Caco-2 (cell line): ENCODE measurements at regions not wholly inside any gene's neighbourhood (a gene's known extent, or its start where the extent isn't known, plus 50 kb on each side); places are given as distances from the start of the nearest gene placed in this dataset.

ENCODE experiments used
- BruUV-seq: library from RNA; stranded (reverse); fragments of 400-500 nt; replicated peaks from 2 replicates; lab custom pipeline; 2021; lab: Mats Ljungman, UMichigan
- CTCF ChIA-PET: fragments of 300-600 bp; sonication (Branson Sonifier 250); formaldehyde crosslinking; loops from one replicate; lab custom pipeline; 2022; ENCODE audit warnings: antibody characterized with exemption; lab: Charles Lee
- POLR2A ChIA-PET: fragments of 300-600 bp; sonication (Branson Sonifier 250); formaldehyde crosslinking; loops from one replicate; lab custom pipeline; 2022; ENCODE audit warnings: antibody characterized with exemption; lab: Charles Lee
- DNase-seq, 2 experiments: peaks; one replicate each; pipeline versions ENCODE4 v3.0.0 to v3.0.0-alpha.2; 2020 to 2022
- H3K27me3 ChIP-seq: replicated peaks from 2 replicates; pipeline ENCODE4 v1.6.0; 2011; ENCODE audit warnings: low read length; ENCODE audit not compliant: control insufficient read depth, insufficient read depth
- H3K36me3 ChIP-seq: 2 replicates; pipeline ENCODE4 v1.5.1; 2011; ENCODE audit warnings: low read length; ENCODE audit not compliant: control insufficient read depth, insufficient read depth
- H3K4me1 ChIP-seq: fragments of 250-450 bp; sonication (Bioruptor Pico); 2 replicates; pipeline ENCODE4 v1.5.1; 2020; ENCODE audit warnings: mild to moderate bottlenecking
- H3K4me3 ChIP-seq: 2 replicates; pipeline ENCODE4 v1.5.1; 2011; ENCODE audit warnings: low read depth, mild to moderate bottlenecking, control low read depth, low read length
- H3K9me3 ChIP-seq: fragments of 250-450 bp; sonication (Bioruptor Pico); 2 replicates; pipeline ENCODE4 v1.5.1; 2020; ENCODE audit warnings: mild to moderate bottlenecking, moderate library complexity
- H3K27ac Mint-ChIP-seq: one replicate; pipeline ENCODE4 v1.8.0; 2022; ENCODE audit warnings: mixed read lengths; ENCODE audit not compliant: unreplicated experiment
- H3K27me3 Mint-ChIP-seq: one replicate; pipeline ENCODE4 v1.8.0; 2022; ENCODE audit warnings: mixed read lengths; ENCODE audit not compliant: insufficient read depth, unreplicated experiment
- H3K36me3 Mint-ChIP-seq: one replicate; pipeline ENCODE4 v1.8.0; 2022; ENCODE audit warnings: mild to moderate bottlenecking, mixed read lengths; ENCODE audit not compliant: insufficient read depth, unreplicated experiment
- H3K4me1 Mint-ChIP-seq: one replicate; pipeline ENCODE4 v1.8.0; 2022; ENCODE audit warnings: low read depth, mixed read lengths; ENCODE audit not compliant: unreplicated experiment
- H3K4me3 Mint-ChIP-seq: one replicate; pipeline ENCODE4 v1.8.0; 2022; ENCODE audit warnings: mild to moderate bottlenecking, moderate library complexity, mixed read lengths; ENCODE audit not compliant: unreplicated experiment
- H3K9me3 Mint-ChIP-seq: one replicate; pipeline ENCODE4 v1.8.0; 2022; ENCODE audit warnings: mixed read lengths; ENCODE audit not compliant: unreplicated experiment
- intact Hi-C: fragments of 100-400 bp; cut with micrococcal nuclease; formaldehyde crosslinking; loops from one replicate; pipeline ENCODE4 v1.10.0; 2022; ENCODE audit not compliant: unreplicated experiment
- TF ChIP-seq, protein P1 (sequence below), 2 experiments: fragments of 200-600 bp in 1 of 2; IDR thresholded peaks; 1 replicate in 1 of 2; 2 replicates in 1 of 2; pipeline versions ENCODE4 v1.5.1 to v1.8.0; 2011 to 2022; ENCODE audit warnings: antibody characterized with exemption in 1 of 2, control low read depth in 1 of 2, inconsistent platforms in 1 of 2, low read depth in 1 of 2, low read length in 1 of 2, mild to moderate bottlenecking in 1 of 2, moderate library complexity in 1 of 2; ENCODE audit not compliant: insufficient read depth in 1 of 2, severe bottlenecking in 1 of 2, unreplicated experiment in 1 of 2

DNA sequence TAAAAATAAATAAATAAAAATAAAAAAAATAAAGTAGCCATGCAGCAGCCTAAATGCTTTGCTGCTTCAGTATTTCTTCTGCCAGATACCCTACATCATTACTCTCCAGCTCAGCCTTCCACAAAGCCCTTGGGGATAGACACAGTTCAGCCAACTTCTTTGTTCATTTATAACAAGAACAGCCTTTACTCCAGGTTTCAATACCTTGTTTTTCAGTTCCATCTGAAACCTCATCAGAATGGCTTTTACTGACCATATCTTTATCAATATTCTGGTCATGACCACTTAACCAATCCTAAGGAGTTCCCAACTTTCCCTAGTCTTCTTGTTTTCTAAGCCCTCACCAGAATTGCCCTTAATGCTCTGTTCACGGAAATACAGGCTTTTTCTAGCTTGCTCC, 128.3 kb upstream of the MED14 start:
- ChIA-PET POLR2A (no interaction called here), CTCF (no interaction called here)
- Mint-ChIP-seq H3K27ac (no peak overlapping the region), H3K9me3 (no peaks in the 10 kb centered on the region), H3K4me3 (no peak overlapping the region), H3K27me3 (peaks cover 3% of the 10 kb centered on the region), H3K4me1 (no peaks in the 10 kb centered on the region), H3K36me3 (no peaks in the 10 kb centered on the region)
- Histone ChIP-seq H3K9me3 (no peaks in the 10 kb centered on the region), H3K4me3 (no peak overlapping the region), H3K36me3 (no peaks in the 10 kb centered on the region), H3K4me1 (no peaks in the 10 kb centered on the region), H3K27me3 (no peaks in the 10 kb centered on the region)
- BruUV-seq = no TSS peak
- no peak for DNase-seq
- intact Hi-C loops = no loop called here
- TF ChIP-seq, protein P1, sequence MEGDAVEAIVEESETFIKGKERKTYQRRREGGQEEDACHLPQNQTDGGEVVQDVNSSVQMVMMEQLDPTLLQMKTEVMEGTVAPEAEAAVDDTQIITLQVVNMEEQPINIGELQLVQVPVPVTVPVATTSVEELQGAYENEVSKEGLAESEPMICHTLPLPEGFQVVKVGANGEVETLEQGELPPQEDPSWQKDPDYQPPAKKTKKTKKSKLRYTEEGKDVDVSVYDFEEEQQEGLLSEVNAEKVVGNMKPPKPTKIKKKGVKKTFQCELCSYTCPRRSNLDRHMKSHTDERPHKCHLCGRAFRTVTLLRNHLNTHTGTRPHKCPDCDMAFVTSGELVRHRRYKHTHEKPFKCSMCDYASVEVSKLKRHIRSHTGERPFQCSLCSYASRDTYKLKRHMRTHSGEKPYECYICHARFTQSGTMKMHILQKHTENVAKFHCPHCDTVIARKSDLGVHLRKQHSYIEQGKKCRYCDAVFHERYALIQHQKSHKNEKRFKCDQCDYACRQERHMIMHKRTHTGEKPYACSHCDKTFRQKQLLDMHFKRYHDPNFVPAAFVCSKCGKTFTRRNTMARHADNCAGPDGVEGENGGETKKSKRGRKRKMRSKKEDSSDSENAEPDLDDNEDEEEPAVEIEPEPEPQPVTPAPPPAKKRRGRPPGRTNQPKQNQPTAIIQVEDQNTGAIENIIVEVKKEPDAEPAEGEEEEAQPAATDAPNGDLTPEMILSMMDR (IDR thresholded peaks at IDR 0.05; ENCODE audit: insufficient read depth in 1 of 2, low read depth in 1 of 2, low read length in 1 of 2, severe bottlenecking in 1 of 2, unreplicated experiment in 1 of 2) = no peak

DNA sequence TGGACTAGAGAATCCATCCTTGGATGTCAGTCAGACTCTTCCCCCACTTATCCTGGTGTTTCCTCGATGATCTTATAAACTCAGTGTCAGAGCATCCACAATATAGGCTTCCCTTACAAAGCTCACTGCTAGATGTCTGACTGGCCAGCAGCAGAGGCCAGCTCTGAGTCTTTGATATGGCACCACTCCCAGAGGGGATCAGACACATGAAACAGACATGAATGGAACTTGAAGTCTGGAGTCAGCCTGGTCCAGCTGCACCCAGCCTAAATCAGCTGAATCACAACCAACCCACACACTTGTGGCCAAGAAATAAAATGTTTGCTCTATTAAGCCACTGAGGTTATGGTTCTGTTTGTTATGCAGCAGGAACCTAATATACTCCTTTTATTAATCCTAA, 129.6 kb upstream of the MED14 start:
- Mint-ChIP-seq H3K4me1 (no peaks in the 10 kb centered on the region), H3K9me3 (no peaks in the 10 kb centered on the region), H3K27me3 (peaks cover 3% of the 10 kb centered on the region), H3K4me3 (no peak overlapping the region), H3K36me3 (no peaks in the 10 kb centered on the region), H3K27ac (no peak overlapping the region)
- TF ChIP-seq, protein P1 (IDR thresholded peaks at IDR 0.05; ENCODE audit: insufficient read depth in 1 of 2, low read depth in 1 of 2, low read length in 1 of 2, severe bottlenecking in 1 of 2, unreplicated experiment in 1 of 2) = no peak
- intact Hi-C loops = no loop called here
- H3K9me3 ChIP-seq = no peaks in the 10 kb centered on the region
- no peak overlapping the region for H3K4me3 ChIP-seq
- no peaks in the 10 kb centered on the region for H3K4me1 ChIP-seq
- no TSS peak for BruUV-seq
- no peaks in the 10 kb centered on the region for H3K36me3 ChIP-seq
- CTCF ChIA-PET = no interaction called here
- POLR2A ChIA-PET = no interaction called here
- DNase-seq = no peak
- H3K27me3 ChIP-seq = no peaks in the 10 kb centered on the region

DNA sequence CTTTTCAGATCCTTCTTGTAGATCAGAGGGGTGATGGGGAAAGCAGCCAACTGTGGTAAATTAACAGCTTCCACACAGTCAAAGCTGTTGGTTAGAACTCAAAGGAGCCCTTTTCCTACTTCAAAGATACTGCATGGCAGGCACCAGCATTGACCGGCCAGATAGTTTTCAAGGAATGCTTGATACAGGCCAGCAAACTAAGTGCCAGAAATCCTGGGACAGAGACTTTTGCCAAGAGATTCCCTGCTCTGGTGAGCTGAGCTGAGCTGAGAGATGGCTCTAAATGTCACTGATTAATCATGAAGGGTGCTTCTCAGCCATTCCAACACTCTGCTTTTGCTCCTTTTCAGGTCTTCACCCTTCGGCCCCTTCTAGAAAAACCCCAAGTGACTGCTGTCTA, 131.6 kb upstream of the MED14 start:
- no peaks in the 10 kb centered on the region for H3K4me1 ChIP-seq
- Mint-ChIP-seq H3K27me3 (peaks cover 3% of the 10 kb centered on the region), H3K4me3 (no peak overlapping the region), H3K4me1 (no peaks in the 10 kb centered on the region), H3K9me3 (no peaks in the 10 kb centered on the region), H3K27ac (no peak overlapping the region), H3K36me3 (no peaks in the 10 kb centered on the region)
- DNase-seq = no peak
- no peak overlapping the region for H3K4me3 ChIP-seq
- H3K9me3 ChIP-seq = no peaks in the 10 kb centered on the region
- H3K36me3 ChIP-seq = no peaks in the 10 kb centered on the region
- CTCF ChIA-PET = no interaction called here
- POLR2A ChIA-PET = no interaction called here
- H3K27me3 ChIP-seq = no peaks in the 10 kb centered on the region
- TF ChIP-seq, protein P1 (IDR thresholded peaks at IDR 0.05; ENCODE audit: insufficient read depth in 1 of 2, low read depth in 1 of 2, low read length in 1 of 2, severe bottlenecking in 1 of 2, unreplicated experiment in 1 of 2) = no peak
- no TSS peak for BruUV-seq
- intact Hi-C loops = no loop called here
